ENCODE measurements at regions not wholly inside any gene's neighbourhood (a gene's known extent, or its start where the extent isn't known, plus 50 kb on each side); places are given as distances from the start of the nearest gene placed in this dataset.
"Not testable (repeated sequence)": the region's sequence is repeated elsewhere in the genome, so short reads cannot be mapped to it uniquely, and the experiment has no call there.

DNA sequence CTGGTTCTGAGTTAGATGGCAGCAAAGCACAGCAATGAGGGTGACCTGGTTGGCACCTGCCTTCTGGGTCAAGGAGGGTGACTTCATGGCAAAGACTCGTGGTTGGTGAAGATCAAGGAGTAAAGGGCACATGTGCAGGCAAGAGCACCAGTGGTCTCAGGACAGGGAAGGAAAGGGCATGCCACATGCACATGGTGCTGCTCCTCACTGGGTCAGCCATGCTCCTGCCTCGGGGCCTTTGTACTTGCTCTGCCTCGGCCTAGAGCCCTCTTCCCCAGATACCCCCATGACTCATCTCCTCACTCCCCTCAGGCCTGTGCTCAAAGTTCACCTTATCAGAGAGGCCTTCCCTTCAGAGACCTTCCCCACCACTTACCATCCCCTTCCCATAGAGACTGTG lies 106.7 kb upstream of the KDM7A start:
- no peak for DNase-seq (ENCODE audit: low spot score)

DNA sequence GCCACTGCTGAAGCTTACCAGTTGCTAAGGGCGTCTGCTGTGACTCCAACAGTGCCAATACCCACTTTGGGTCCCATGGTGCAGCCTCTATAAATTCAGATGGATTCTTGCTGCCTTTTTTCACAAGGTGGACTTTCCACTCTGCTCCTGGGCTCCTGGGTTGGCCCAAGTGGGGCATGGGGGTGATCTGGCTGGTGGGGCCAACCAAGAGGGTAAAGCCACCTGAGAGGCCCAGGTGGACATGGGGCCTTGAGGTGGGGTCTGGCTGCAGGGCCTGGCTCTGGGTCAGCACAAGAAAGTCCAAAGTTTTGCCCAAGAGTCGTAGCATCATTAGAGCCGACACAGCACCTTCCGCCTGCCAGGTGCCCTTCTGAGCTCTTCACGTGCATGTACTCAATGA lies 105.2 kb upstream of the KDM7A start:
- DNase-seq (ENCODE audit: low spot score) = no peak

DNA sequence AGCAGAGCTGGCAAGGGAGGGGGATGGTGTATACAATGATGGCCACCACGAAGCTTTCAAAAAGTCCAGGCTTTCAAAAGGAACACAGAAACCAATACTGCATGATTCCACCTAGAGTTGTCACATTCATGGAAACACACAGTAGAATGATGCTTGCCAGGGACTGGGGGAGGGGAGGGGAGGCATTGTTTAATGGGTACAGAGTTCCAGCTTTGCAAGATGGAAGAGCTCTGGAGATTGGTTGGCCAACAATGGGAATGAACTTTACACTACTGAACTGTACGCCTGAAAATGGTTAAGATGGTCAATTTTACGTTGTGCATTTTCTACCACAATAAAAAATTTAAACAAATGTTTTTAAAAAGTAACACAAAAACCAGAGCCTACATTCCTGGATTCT lies 104.5 kb upstream of the KDM7A start:
- DNase-seq (ENCODE audit: low spot score) = no peak

DNA sequence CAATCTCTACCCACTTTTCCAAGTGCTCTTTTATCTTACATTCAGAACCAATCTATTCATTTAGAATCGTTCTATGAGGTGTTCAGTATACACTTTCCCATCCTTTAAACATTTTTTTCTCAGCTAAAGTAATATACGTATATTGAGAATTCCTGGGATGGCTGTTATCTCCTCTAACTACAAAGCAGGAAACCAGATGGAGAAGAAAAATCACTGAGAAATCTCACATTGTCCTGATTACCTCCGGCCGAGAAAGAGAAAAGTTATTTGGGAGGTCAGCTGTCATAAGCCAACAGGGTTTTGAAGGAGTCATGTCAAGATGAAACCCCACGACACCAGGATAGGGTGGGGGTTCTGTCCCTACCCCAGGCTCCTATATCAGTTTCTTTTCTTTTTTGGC lies 99.2 kb upstream of the KDM7A start:
- no peak for DNase-seq (ENCODE audit: low spot score)

DNA sequence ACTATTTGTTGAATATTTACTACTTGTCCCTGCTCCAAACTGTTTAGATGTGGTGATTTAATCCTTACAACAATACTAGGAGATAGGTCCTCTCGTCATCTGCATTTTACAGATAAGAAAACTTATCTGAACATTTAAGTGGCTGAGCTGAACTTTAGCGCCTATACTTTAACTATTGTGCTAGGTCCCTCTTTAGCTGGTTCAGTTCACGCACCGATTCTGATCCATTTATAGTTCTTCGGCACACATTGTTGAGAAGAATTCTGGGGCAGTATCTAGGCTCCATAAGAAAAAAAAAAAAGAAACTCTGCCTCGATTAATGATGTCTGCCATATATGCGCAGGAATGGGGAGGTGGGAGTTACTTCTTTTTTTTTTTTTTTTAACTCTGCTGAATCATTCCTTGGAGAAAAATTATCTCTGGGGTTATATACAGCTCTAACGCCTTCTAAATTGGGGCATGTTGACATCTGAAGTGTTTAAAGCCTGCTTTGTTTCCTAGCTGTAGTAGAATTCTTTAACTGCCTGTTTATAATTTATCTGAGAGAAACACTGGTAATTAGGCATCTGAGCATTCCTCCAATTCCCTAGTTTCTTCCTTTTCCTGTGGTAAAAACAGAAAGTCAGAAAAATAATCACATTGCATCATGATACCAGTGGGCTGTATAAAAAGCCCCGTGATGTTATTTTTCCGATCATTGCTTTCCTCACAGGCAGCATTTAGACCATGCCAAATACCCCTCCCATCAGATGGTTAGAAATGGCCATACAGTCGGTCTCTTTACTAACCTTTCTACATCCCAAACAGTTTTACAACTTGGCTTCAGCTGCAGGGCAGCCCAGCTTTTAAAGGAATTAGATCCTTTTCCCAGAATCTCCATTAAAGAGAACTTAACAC lies 98.5 kb upstream of the KDM7A start:
- no peak for DNase-seq (ENCODE audit: low spot score)

DNA sequence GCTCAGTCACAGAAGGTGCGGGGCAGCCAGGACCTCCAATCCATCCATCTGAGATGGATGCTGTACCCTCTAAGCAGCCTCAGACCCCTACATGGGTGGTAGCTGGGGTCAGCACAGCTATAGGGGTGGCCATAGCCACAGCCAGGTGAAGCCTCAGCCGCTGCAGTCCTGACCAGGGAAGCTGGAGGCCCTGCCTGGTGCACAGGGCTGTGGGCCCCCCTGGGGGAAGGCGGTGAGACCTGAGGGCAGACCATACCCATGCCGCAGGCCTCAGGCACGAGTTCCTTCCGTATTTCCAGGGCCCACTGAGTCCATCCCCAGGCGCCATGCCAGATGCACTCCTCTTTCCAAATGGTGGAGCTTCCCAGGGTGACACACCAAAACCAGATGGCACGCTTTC lies 96.6 kb upstream of the KDM7A start:
- DNase-seq (ENCODE audit: low spot score) = no peak

DNA sequence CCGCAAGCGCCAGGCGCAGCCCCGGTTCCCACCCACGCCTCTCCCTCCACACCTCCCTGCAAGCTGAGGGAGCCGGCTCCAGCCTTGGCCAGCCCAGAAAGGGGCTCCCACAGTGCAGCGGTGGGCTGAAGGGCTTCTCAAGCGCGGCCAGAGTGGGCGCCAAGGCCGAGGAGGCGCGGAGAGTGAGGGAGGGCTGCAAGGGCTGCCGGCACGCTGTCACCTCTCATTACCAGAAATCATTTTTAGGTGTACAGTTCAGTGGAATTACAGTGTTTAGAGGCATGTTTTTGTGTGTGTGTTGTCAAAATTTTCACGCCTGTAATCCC lies 94.8 kb upstream of the KDM7A start:
- not testable (repeated sequence) for DNase-seq (ENCODE audit: low spot score)

DNA sequence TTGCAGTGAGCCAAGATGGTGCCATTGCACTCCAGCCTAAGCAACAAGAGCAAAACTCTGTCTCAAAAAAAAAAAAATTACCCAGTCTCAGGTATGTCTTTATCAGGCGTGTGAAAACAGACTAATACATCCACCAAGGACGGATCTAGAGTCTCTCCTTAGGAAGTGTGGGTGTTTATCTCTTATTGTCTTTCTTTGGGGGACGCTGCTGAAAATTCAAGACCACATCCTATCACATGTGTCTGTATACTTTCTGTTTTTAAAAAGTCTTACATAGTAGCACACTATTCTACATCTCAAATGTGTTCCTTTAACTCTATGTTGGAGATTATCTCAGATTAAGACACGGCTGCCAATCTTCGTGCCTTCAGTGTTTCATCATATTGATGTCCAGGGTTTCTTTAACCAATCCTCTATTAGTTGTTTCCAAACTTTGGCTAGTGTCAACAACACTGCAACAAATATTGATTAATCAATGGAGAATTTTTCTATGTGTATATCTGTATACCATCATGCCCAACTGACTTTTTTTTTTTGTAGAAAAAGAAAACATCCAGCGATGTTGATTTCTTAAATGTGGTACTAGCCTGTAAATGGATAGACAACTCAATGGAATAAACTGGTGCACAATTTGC lies 92.3 kb upstream of the KDM7A start:
- DNase-seq (ENCODE audit: low spot score) = no peak

DNA sequence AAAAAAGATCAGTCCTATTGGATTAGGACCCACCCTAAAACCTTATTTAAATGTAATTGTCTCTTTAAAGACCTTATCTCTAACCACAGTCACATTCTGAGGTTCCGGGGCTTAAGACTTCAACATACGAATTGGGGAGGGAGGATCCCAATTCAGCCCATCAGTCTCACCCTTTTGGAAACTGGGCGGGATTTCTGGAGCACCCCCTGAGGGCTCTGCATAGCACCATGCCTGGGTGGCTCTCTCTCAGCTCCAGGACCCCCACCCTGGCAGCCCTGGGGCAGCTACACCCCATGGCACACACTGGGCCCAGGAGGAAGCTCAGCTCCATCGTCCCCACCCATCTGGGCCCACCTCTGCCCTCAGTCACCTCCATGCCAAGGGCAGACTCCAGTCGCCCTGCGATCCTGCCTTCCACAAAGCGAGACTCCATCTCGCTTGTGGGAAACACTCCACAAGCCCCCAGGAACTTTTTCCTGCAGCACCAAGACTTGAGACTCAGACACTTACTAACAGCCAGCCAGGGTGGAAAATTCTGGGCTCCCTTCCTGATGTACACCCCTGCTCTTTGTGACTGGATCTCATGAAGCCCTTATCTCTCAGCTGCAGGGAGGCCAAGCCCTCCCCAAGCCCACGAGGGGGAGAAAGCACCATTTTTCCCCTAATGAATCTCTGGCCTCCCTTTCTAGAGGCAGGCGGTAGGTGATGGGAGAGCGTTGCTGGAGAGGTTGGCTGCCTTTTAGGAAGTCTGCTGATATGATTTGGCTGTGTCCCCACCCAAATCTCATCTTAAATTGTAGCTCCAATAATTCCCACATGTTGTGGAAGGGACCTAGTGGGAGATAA lies 90.8 kb upstream of the KDM7A start:
- DNase-seq (ENCODE audit: low spot score) = no peak

DNA sequence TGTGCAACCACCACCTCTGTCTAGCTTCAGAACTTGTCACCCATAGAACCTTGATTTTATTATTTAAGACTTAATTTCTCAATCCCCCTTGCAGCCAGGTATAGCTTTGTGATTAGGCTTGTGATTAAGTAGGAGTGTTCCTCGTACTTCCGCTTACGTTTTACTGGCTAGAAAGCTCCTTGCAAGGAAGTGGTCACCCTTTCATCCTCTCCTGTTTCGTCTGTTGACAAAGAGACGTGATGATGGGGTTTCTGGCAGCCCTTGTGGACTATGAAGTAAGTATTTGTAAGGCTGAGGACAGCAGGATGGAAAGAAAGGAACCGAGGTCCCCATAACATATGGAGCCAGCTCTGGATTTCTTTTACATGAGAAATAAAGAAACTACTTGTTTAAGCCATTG lies 86.5 kb upstream of the KDM7A start:
- no peak for DNase-seq (ENCODE audit: low spot score)

DNA sequence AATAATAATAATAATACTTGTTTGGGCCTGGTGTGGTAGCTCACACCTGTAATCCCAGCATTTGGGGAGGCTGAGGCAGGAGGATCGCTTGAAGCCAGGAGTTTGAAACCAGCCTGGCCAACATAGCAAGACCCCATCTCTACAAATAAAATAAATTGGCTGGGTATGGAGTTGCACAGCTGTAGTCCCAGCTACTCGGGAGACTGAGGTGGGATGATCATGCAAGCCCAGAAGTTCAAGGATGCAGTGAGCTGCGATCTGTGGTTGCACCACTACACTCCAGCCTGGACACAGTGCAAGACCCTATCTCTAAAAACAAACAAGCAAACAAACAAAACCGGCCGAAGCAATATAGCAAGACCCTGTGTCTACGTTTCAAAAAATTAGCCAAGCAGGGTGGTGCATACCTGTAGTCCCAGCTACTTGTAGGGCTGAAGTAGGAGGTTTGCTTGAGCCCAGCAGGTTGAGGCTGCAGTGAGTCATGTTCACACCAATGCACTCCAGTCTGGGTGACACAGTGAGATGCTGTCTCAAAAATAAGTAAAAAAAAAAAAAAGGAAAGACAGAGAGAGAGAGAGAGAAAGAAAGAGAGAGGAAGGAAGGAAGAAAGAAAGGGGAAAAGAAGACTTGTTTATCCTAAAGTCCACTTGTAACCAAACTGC lies 85.6 kb upstream of the KDM7A start:
- DNase-seq (ENCODE audit: low spot score) = no peak

DNA sequence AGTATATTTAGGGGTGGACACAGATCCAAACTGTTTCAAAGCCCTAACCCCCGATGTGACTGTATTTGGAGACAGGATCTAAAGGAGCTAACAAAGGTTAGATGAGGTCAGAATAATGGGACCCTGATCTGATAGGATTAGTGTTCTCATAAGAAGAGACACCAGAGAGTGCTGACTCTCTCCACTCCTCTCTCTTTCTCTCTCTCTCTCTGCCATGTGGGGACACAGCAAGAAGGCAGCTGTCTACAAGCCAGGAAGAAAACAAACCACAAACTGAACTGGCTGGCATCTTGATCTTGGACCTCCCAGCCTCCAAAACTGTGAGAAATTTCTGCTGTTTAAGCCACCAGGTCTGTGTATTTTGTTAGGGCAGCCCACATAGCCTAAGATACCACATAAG lies 84.7 kb upstream of the KDM7A start:
- no peak for DNase-seq (ENCODE audit: low spot score)

DNA sequence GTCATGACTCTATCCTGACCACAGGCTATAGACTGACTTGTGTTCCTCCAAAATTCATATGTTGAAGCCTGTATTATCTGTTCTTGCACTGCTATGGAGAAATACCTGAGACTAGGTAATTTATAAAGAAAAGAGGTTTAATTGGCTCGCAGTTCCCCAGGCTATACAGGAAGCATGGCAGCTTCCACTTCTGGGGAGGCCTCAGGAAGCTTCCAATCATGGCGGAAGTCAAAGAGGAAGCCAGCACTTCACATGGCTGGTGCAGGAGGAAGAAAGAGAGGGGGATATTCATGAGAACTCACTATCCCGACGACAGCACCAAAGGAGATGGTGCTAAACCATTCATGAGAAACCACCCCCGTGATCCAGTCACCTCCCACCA lies 84.3 kb upstream of the KDM7A start:
- DNase-seq (ENCODE audit: low spot score) = no peak

DNA sequence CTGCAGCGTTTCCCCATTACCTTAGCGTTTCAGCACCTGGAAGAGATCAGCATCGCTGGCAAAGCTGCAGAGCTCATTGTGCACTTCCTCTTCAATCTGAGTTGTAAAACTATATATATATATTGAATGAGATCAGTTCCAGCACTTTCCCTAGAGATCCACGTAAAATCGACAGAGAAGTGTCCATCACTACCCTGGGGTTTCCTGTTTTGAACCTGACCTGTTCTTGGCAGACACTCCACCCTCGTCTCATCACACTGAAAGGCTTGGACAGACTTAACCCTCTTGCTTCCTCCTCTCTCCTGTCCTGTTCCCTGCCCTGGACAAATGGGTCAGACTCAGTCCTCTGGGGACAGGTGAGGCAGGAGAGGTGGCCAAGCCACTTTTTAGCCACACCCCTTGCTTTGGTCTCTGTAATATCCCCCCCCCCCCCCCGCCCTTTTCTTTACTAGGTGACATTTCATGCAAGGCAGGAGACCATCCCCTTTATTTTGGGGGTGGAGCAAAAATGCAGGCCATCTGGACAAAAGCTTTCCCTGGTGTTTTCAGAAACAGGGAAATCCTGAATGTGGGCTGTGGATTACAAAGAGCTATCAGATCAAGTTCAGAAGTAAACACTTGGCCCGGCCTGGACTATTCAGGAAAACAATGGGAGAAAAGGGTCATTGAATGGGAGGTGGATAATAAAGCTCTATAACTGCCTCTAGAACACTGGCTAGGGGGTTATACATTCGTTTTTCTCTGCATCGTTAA lies 83.7 kb upstream of the KDM7A start:
- no peak for DNase-seq (ENCODE audit: low spot score)

DNA sequence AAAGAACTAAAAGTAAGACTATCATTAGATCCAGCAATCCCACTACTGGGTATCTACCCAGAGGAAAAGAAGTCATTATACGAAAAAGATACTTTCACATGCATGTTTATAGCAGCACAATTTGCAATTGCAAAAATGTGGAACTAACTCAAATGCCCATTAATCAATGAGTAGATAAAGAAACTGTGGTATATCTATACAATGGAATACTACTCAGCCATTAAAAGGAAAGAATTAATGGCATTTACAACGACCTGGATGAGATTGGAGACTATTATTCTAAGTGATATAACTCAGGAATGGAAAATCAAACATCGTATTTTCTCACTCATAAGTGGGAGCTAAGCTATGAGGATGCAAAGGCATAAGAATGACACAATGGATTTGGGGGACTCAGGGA lies 80.5 kb upstream of the KDM7A start:
- DNase-seq (ENCODE audit: low spot score) = not testable (repeated sequence)

DNA sequence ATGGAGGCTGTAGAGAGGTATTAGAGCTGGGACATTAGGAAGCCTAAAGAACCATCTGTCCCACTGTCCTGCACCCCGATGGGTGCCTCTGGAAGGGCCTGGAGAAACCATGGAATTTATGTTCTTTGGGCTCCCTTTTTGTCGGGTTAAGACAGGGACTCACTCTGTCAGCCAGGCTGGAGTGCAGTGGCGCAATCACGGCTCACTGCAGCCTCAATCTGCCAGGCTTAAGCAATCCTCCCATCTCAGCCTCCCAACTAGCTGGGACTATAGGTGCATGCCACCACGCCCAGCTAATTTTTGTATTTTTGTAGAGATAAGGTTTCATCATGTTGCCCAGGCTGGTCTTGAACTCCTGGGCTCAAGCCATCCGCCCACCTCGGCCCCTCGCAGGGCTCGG lies 78.2 kb upstream of the KDM7A start:
- DNase-seq (ENCODE audit: low spot score) = not testable (repeated sequence)

DNA sequence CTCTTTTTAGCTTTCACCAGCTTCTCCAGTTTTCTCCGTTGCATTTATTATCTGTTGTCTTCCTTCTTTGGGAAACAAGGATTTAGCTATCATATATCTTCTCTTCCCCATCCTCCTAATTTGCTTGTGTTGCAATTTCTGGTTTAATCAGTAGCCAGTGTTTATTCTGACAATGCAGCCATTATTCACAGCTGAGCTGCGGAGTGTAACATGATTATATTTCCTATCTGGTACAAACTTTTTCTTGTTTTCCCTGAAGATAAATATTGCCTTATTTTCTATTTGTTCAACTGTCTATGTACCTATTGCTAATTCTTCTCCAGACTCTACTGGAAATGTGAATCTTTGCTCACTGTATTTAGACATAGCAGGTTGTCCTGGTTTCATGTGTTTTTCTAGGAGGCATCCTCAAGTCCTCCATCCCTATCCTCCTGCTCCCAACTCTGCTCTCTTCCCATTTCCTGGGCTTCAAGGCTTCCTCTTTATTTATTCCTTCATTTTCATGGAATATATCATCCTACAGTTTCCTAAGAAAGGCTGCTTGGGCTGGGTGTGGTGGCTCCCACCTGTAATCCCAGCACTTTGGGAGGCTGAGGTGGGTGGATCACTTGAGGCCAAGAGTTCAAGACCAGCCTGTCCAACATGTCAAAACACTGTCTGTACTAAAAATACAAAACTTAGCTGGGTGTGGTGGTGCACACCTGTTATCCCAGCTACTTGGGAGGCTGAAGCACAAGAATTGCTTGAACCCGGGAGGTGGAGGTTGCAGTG lies 72.4 kb upstream of the KDM7A start:
- DNase-seq (ENCODE audit: low spot score) = no peak

DNA sequence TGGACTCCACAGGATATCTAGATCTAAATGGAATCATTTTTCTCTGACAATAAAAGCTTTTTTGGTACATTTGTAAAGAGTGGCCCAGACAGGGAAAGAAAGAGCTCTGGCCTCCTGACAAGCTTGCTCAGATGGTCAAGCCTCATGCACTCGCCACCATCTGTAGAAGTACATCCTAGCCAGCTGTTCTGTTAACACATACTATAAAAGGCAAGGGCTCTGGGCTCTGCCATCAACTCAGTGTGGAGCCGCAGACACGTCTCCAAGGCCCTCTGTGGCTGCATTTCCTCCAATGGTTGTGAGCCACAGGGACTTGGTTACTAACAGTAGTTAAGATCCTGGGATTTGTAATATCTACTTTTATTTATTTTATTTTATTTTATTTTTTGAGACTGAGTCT lies 70.8 kb upstream of the KDM7A start:
- DNase-seq (ENCODE audit: low spot score) = no peak

DNA sequence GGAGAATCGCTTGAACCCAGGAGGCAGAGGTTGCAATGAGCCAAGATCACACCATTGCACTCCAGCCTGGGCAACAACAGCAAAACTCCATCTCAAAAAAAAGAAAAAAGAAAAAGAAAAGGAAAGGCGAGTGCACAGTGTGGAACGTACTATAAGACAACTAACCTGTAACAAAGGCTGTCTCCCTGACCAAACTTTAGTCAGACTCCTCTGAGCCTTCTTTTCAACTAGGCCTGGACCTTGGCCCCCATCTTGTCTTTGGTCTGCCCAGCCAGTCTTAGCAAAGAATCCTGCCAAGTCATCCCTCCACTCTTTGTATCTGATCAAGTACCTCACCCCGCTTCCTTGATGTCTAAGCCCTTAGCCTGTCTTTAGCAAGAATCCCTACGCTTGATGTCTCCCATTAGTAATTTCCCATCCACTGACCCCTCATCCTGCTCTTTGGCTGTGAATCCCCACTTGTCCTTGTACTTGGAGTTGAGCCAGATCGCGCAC lies 68.9 kb upstream of the KDM7A start:
- DNase-seq (ENCODE audit: low spot score) = no peak

All from LoVo (cell line).